ENCODE measurements at regions not wholly inside any gene's neighbourhood (a gene's known extent, or its start where the extent isn't known, plus 50 kb on each side); places are given as distances from the start of the nearest gene placed in this dataset.
"Not testable (repeated sequence)": the region's sequence is repeated elsewhere in the genome, so short reads cannot be mapped to it uniquely, and the experiment has no call there.

- H3K4me3 ChIP-seq (ENCODE audit: low read depth, low read length) = no peak overlapping the region
- DNase-seq (ENCODE audit: low read depth) = peak; percentile 89
- TF ChIP-seq, protein P1, sequence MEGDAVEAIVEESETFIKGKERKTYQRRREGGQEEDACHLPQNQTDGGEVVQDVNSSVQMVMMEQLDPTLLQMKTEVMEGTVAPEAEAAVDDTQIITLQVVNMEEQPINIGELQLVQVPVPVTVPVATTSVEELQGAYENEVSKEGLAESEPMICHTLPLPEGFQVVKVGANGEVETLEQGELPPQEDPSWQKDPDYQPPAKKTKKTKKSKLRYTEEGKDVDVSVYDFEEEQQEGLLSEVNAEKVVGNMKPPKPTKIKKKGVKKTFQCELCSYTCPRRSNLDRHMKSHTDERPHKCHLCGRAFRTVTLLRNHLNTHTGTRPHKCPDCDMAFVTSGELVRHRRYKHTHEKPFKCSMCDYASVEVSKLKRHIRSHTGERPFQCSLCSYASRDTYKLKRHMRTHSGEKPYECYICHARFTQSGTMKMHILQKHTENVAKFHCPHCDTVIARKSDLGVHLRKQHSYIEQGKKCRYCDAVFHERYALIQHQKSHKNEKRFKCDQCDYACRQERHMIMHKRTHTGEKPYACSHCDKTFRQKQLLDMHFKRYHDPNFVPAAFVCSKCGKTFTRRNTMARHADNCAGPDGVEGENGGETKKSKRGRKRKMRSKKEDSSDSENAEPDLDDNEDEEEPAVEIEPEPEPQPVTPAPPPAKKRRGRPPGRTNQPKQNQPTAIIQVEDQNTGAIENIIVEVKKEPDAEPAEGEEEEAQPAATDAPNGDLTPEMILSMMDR (conservative IDR thresholded peaks at IDR 0.05; ENCODE audit: low read depth, low read length) = peak; percentile 31
Observed at GRCh38 chr16:14015948-14016347, 55.2 kb upstream of the MRTFB start.

- not testable (repeated sequence) for H3K4me3 ChIP-seq (ENCODE audit: low read depth, low read length); DNase-seq (ENCODE audit: low read depth)
Observed at GRCh38 chr16:14016362-14016761, 54.8 kb upstream of the MRTFB start.

GRCh38 chr16:14017886-14018285 is 53.2 kb upstream of the MRTFB start:
- H3K4me3 ChIP-seq (ENCODE audit: low read depth, low read length) = no peak overlapping the region
- TF ChIP-seq, protein P1 (conservative IDR thresholded peaks at IDR 0.05; ENCODE audit: low read depth, low read length) = no peak
- no peak for DNase-seq (ENCODE audit: low read depth)

GRCh38 chr16:14018851-14019250 is 52.3 kb upstream of the MRTFB start:
- no peak overlapping the region for H3K4me3 ChIP-seq (ENCODE audit: low read depth, low read length)
- TF ChIP-seq, protein P1 (conservative IDR thresholded peaks at IDR 0.05; ENCODE audit: low read depth, low read length) = no peak
- no peak for DNase-seq (ENCODE audit: low read depth)

- DNase-seq (ENCODE audit: low read depth) = no peak
- TF ChIP-seq, protein P1 (conservative IDR thresholded peaks at IDR 0.05; ENCODE audit: low read depth, low read length) = no peak
- no peak overlapping the region for H3K4me3 ChIP-seq (ENCODE audit: low read depth, low read length)
Observed at GRCh38 chr16:14020141-14020540, 51.0 kb upstream of the MRTFB start.
